ENCODE measurements at regions not wholly inside any gene's neighbourhood (a gene's known extent, or its start where the extent isn't known, plus 50 kb on each side); places are given as distances from the start of the nearest gene placed in this dataset.

DNA sequence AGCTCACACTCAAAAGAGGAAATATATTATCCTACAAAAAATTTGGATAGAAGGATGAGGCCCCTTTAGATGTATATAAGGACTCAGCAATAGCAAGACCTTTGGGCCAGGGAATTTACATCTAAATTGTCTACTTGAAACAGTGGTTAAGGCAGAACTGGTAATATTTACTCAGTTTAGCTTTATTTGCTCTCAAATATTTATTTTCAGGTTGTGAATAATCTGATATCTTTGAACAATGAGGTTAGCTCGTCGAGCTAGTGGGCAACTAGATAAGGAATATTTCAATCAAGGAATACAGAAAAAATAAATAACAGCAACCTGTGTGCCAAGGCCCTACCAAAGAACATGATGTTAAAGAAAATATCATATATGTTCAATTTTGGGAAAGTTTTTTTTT is 966.3 kb downstream of the DTWD2 start:
- no peaks in the 10 kb centered on the region for H3K9me3 ChIP-seq (ENCODE audit: insufficient read depth, low read length)
- no peaks in the 10 kb centered on the region for H4K20me1 ChIP-seq (ENCODE audit: insufficient read depth, low read length)
- H3K4me2 ChIP-seq (ENCODE audit: low read length) = no peak overlapping the region
- no peak overlapping the region for H2AFZ ChIP-seq (ENCODE audit: low read depth, low read length)
- no peak overlapping the region for H3K4me3 ChIP-seq (ENCODE audit: low read length)
- no peak overlapping the region for H3K9ac ChIP-seq (ENCODE audit: low read length)
- no peaks in the 10 kb centered on the region for H3K36me3 ChIP-seq (replicated peaks; ENCODE audit: low read depth, low read length)
- no peaks in the 10 kb centered on the region for H3K4me1 ChIP-seq (ENCODE audit: low read length)
- TF ChIP-seq, protein P1, sequence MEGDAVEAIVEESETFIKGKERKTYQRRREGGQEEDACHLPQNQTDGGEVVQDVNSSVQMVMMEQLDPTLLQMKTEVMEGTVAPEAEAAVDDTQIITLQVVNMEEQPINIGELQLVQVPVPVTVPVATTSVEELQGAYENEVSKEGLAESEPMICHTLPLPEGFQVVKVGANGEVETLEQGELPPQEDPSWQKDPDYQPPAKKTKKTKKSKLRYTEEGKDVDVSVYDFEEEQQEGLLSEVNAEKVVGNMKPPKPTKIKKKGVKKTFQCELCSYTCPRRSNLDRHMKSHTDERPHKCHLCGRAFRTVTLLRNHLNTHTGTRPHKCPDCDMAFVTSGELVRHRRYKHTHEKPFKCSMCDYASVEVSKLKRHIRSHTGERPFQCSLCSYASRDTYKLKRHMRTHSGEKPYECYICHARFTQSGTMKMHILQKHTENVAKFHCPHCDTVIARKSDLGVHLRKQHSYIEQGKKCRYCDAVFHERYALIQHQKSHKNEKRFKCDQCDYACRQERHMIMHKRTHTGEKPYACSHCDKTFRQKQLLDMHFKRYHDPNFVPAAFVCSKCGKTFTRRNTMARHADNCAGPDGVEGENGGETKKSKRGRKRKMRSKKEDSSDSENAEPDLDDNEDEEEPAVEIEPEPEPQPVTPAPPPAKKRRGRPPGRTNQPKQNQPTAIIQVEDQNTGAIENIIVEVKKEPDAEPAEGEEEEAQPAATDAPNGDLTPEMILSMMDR (IDR thresholded peaks at IDR 0.05; ENCODE audit: low read depth, low read length) = no peak
- no peak for TF ChIP-seq EZH2phosphoT487 (IDR thresholded peaks at IDR 0.05; ENCODE audit: low read depth)
- H3K79me2 ChIP-seq (ENCODE audit: low read length) = no peaks in the 10 kb centered on the region
- no peak overlapping the region for H3K27ac ChIP-seq (ENCODE audit: low read length)
- no peaks in the 10 kb centered on the region for H3K27me3 ChIP-seq (ENCODE audit: low read depth, low read length)

DNA sequence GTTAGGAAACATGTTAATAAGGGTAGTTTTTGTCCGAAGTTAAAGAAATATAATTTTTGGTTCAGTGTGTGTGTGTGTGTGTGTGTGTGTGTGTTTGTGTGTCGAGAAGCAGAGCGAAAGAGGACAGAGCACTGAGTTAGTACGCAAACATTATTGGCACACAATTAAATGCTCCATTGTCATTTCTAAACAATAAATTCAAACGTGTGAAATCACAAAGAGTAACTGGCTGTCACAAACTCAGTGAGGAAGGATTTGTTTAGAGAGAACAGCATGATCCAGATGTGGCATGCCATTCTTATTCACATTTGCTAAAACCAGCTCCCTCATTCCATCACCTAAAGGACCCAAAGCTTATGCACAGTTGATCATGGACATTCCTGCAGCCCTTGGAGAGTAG is 970.8 kb downstream of the DTWD2 start:
- no peaks in the 10 kb centered on the region for H3K9me3 ChIP-seq (ENCODE audit: insufficient read depth, low read length)
- H4K20me1 ChIP-seq (ENCODE audit: insufficient read depth, low read length) = no peaks in the 10 kb centered on the region
- H3K4me3 ChIP-seq (ENCODE audit: low read length) = no peak overlapping the region
- no peak overlapping the region for H3K9ac ChIP-seq (ENCODE audit: low read length)
- H3K36me3 ChIP-seq (replicated peaks; ENCODE audit: low read depth, low read length) = no peaks in the 10 kb centered on the region
- H3K4me1 ChIP-seq (ENCODE audit: low read length) = no peaks in the 10 kb centered on the region
- no peaks in the 10 kb centered on the region for H3K27me3 ChIP-seq (ENCODE audit: low read depth, low read length)
- no peak overlapping the region for H3K4me2 ChIP-seq (ENCODE audit: low read length)
- TF ChIP-seq, protein P1 (IDR thresholded peaks at IDR 0.05; ENCODE audit: low read depth, low read length) = no peak
- TF ChIP-seq EZH2phosphoT487 (IDR thresholded peaks at IDR 0.05; ENCODE audit: low read depth) = no peak
- no peak overlapping the region for H3K27ac ChIP-seq (ENCODE audit: low read length)
- no peak overlapping the region for H2AFZ ChIP-seq (ENCODE audit: low read depth, low read length)
- no peaks in the 10 kb centered on the region for H3K79me2 ChIP-seq (ENCODE audit: low read length)

DNA sequence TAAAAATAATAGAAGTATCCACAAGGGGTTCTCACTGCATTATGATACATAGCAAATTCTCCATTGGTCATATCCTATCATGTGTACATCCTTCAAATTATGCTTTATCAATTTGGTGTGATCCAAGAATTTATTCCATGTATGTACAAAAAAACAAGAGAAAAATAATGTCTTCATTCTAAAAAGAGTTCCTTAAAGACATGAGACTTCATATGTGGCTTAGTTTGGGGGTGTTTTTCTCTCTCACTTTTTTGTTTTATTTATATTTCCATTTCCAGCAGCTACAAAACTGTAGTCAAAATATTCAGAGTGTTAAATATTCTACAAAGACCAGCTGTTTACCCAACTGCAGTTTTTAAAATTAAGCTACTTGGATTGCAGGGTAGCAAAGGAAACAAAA is 972.0 kb downstream of the DTWD2 start:
- Histone ChIP-seq H3K4me3 (ENCODE audit: low read length) (no peak overlapping the region), H3K9me3 (ENCODE audit: insufficient read depth, low read length) (no peaks in the 10 kb centered on the region), H3K27ac (ENCODE audit: low read length) (no peak overlapping the region), H3K36me3 (replicated peaks; ENCODE audit: low read depth, low read length) (no peaks in the 10 kb centered on the region), H3K4me2 (ENCODE audit: low read length) (no peak overlapping the region), H3K9ac (ENCODE audit: low read length) (no peak overlapping the region), H2AFZ (ENCODE audit: low read depth, low read length) (no peak overlapping the region), H4K20me1 (ENCODE audit: insufficient read depth, low read length) (no peaks in the 10 kb centered on the region), H3K27me3 (ENCODE audit: low read depth, low read length) (no peaks in the 10 kb centered on the region), H3K79me2 (ENCODE audit: low read length) (no peaks in the 10 kb centered on the region), H3K4me1 (ENCODE audit: low read length) (no peaks in the 10 kb centered on the region)
- no peak for TF ChIP-seq EZH2phosphoT487 (IDR thresholded peaks at IDR 0.05; ENCODE audit: low read depth)
- TF ChIP-seq, protein P1 (IDR thresholded peaks at IDR 0.05; ENCODE audit: low read depth, low read length) = no peak

DNA sequence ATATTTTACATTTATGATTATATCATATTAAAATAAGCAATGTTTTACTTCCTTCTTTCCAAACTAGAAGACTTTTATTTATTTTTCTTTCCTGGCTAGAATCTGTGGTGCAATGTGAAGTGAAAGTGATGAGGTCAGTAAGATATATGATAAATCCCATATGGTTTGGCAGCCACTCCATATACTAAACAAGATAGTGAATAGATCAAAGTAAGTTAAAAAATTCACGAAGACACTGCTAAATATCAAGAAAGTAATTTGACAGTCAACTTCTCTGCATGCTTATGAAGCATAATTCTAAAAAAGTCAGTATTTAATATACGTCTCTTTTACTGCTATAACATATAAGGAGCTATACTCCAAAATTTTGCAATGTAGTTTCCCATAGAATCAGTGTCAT is 972.8 kb downstream of the DTWD2 start:
- H3K36me3 ChIP-seq (replicated peaks; ENCODE audit: low read depth, low read length) = no peaks in the 10 kb centered on the region
- no peak overlapping the region for H2AFZ ChIP-seq (ENCODE audit: low read depth, low read length)
- H3K9me3 ChIP-seq (ENCODE audit: insufficient read depth, low read length) = no peaks in the 10 kb centered on the region
- H4K20me1 ChIP-seq (ENCODE audit: insufficient read depth, low read length) = no peaks in the 10 kb centered on the region
- H3K9ac ChIP-seq (ENCODE audit: low read length) = no peak overlapping the region
- H3K4me3 ChIP-seq (ENCODE audit: low read length) = no peak overlapping the region
- no peak overlapping the region for H3K4me2 ChIP-seq (ENCODE audit: low read length)
- no peaks in the 10 kb centered on the region for H3K27me3 ChIP-seq (ENCODE audit: low read depth, low read length)
- no peak overlapping the region for H3K27ac ChIP-seq (ENCODE audit: low read length)
- no peaks in the 10 kb centered on the region for H3K79me2 ChIP-seq (ENCODE audit: low read length)
- no peaks in the 10 kb centered on the region for H3K4me1 ChIP-seq (ENCODE audit: low read length)
- TF ChIP-seq, protein P1 (IDR thresholded peaks at IDR 0.05; ENCODE audit: low read depth, low read length) = no peak
- no peak for TF ChIP-seq EZH2phosphoT487 (IDR thresholded peaks at IDR 0.05; ENCODE audit: low read depth)

Measured in OCI-LY3 (cell line).